Chondrocyte (in vitro differentiated cells): ENCODE measurements at regions not wholly inside any gene's neighbourhood (a gene's known extent, or its start where the extent isn't known, plus 50 kb on each side); places are given as distances from the start of the nearest gene placed in this dataset.
A peak's percentile ranks its signal among the peaks of the same experiment; 100 is the strongest.

Source experiments
- DNase-seq: peaks from one replicate; pipeline ENCODE4 v3.0.0; 2021; ENCODE audit warnings: mixed read lengths, low spot score
- H3K27ac Mint-ChIP-seq: one replicate; pipeline ENCODE4 v1.8.0; 2021; ENCODE audit warnings: mild to moderate bottlenecking, moderate library complexity, mixed read lengths; ENCODE audit not compliant: unreplicated experiment
- H3K27me3 Mint-ChIP-seq: 2 replicates; pipeline ENCODE4 v1.8.0; 2021; ENCODE audit warnings: low read depth, mixed read lengths
- H3K36me3 Mint-ChIP-seq: 2 replicates; pipeline ENCODE4 v1.8.0; 2021; ENCODE audit warnings: low read depth, mixed read lengths
- H3K4me1 Mint-ChIP-seq: 2 replicates; pipeline ENCODE4 v1.8.0; 2021; ENCODE audit warnings: low read depth, mild to moderate bottlenecking, mixed read lengths
- H3K4me3 Mint-ChIP-seq: one replicate; pipeline ENCODE4 v1.8.0; 2021; ENCODE audit warnings: mild to moderate bottlenecking, moderate library complexity, mixed read lengths; ENCODE audit not compliant: unreplicated experiment
- H3K9me3 Mint-ChIP-seq: 2 replicates; pipeline ENCODE4 v1.8.0; 2021; ENCODE audit warnings: low read depth, mixed read lengths
- TF ChIP-seq, protein P1 (sequence below): fragments of 200-600 bp; sonication (generic); IDR thresholded peaks from 2 replicates; pipeline ENCODE4 v1.5.0; 2021; ENCODE audit warnings: antibody characterized with exemption, mild to moderate bottlenecking, moderate library complexity

DNA sequence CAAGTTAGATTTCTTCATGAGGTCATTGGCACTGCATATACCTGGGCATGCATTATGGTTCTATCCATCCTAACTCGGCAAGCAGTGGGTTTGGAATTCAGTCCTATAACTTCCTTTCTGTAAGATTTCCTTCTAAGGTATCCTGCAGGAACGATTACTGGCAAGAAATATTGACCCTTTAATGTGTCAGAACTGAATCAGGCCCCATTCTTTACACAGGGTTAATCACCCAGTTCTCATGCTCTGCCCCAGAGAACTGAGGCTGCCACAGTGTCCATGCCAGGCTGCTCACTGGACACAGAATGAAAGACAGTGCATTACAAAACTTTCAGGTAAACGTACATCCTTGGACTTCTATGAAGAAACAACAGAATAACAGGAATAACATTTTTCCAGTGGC is 108.9 kb downstream of the RPL22L1 start:
- H3K27me3 Mint-ChIP-seq, result no peaks in the 10 kb centered on the region
- DNase-seq, result no peak
- TF ChIP-seq, protein P1, sequence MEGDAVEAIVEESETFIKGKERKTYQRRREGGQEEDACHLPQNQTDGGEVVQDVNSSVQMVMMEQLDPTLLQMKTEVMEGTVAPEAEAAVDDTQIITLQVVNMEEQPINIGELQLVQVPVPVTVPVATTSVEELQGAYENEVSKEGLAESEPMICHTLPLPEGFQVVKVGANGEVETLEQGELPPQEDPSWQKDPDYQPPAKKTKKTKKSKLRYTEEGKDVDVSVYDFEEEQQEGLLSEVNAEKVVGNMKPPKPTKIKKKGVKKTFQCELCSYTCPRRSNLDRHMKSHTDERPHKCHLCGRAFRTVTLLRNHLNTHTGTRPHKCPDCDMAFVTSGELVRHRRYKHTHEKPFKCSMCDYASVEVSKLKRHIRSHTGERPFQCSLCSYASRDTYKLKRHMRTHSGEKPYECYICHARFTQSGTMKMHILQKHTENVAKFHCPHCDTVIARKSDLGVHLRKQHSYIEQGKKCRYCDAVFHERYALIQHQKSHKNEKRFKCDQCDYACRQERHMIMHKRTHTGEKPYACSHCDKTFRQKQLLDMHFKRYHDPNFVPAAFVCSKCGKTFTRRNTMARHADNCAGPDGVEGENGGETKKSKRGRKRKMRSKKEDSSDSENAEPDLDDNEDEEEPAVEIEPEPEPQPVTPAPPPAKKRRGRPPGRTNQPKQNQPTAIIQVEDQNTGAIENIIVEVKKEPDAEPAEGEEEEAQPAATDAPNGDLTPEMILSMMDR, result no peak
- H3K36me3 Mint-ChIP-seq, result no peaks in the 10 kb centered on the region
- H3K27ac Mint-ChIP-seq, result no peak overlapping the region
- H3K9me3 Mint-ChIP-seq, result no peaks in the 10 kb centered on the region
- no peak overlapping the region for H3K4me3 Mint-ChIP-seq
- H3K4me1 Mint-ChIP-seq, result peaks cover 8% of the 10 kb centered on the region

DNA sequence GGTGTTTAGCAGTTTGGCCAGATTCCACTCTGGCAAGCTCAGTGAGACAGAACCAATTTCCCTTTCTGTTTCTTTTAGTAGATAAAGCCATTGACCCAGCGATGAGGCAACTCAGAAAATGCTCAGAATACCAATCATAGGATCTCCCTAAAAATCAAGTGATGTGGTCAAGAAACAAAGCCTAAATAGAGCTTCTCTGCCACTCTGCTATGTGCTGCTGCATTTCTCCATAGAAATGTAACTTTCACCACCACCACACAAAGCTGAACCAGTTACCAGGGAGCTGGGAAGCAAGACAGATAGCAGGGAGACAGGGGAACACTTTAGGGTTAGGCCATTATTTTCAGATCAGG is 109.8 kb downstream of the RPL22L1 start:
- no peak for DNase-seq
- TF ChIP-seq, protein P1, result no peak
- H3K4me1 Mint-ChIP-seq, result peaks cover 8% of the 10 kb centered on the region
- H3K27ac Mint-ChIP-seq, result no peak overlapping the region
- no peaks in the 10 kb centered on the region for H3K27me3 Mint-ChIP-seq
- no peaks in the 10 kb centered on the region for H3K36me3 Mint-ChIP-seq
- no peaks in the 10 kb centered on the region for H3K9me3 Mint-ChIP-seq
- no peak overlapping the region for H3K4me3 Mint-ChIP-seq

DNA sequence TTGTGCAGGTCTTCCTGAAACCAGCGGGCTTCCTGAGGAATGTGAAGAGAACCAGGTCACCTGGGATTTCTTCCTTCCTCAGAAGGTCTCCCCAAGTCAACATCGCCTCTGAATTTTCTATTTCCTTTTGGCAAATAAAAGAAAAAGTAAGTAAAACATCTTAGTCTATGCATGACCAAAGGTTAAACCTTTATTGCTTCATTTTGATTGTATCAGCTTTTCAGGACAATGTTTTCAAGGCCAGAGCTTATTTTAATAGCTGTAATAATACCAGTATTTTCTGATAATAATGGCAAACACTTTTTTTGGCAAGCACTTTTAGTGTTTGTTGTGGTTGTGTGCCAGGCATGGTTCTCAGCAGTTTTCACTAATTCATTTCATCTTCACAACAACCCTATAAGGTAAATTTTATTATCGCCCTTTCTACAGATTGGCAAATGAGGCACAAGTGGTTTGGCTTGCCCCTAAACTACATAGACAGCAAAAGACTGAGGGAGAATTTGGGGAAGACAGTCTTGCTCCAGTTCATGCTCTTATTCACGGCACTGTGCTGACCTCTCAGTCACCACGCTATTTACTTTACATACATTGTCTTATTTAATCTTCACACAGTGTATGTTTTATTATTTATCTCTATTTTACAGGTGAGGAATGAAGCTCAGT is 110.4 kb downstream of the RPL22L1 start:
- no peak overlapping the region for H3K4me3 Mint-ChIP-seq
- TF ChIP-seq, protein P1, result no peak
- H3K9me3 Mint-ChIP-seq, result no peaks in the 10 kb centered on the region
- H3K36me3 Mint-ChIP-seq, result no peaks in the 10 kb centered on the region
- no peak overlapping the region for H3K27ac Mint-ChIP-seq
- no peaks in the 10 kb centered on the region for H3K27me3 Mint-ChIP-seq
- H3K4me1 Mint-ChIP-seq, result peaks cover 8% of the 10 kb centered on the region
- no peak for DNase-seq

DNA sequence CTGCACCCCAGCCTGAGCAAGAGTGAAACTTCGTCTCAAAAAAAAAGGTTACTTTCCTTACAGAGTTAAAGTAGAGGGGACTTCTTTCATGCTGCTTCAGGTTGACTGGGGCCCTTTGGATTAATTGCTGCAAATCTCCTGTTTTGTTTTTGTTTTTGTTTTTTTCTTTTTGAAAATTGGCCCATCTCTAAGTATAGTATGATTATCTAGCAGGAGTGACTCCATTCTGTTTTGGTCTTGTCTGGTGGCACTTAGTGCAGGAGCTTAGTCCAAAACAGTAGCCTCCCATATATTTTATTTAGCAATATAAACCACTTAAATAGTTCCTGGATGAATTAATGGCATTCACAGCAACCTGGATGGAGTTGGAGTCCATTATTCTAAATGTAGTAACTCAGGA is 113.0 kb downstream of the RPL22L1 start:
- no peak overlapping the region for H3K27ac Mint-ChIP-seq
- DNase-seq, result no peak
- H3K9me3 Mint-ChIP-seq, result no peaks in the 10 kb centered on the region
- H3K27me3 Mint-ChIP-seq, result no peaks in the 10 kb centered on the region
- H3K4me3 Mint-ChIP-seq, result no peak overlapping the region
- peaks cover 33% of the 10 kb centered on the region for H3K4me1 Mint-ChIP-seq
- H3K36me3 Mint-ChIP-seq, result no peaks in the 10 kb centered on the region
- TF ChIP-seq, protein P1, result no peak

DNA sequence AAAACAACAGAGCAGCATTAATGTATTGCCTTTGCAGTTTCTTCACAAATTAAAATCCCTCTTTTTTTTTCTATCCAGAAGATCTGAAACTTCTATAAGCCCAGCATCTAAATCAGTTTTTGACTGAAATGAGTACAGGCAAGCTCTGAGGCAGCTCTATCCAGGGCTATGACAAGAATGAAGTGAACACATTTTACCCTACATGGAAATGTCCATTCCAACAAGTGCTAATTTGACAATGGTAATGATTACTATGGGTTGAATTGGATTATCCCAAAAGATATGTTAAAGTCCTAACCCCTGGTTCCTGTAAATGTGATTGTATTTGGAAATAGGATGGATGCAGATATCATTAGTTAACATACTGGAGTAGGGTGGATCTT is 115.7 kb downstream of the RPL22L1 start:
- Mint-ChIP-seq H3K4me3 (no peak overlapping the region), H3K4me1 (peaks cover 46% of the 10 kb centered on the region), H3K9me3 (no peaks in the 10 kb centered on the region), H3K36me3 (no peaks in the 10 kb centered on the region), H3K27ac (peak overlapping the region; percentile 4), H3K27me3 (no peaks in the 10 kb centered on the region)
- DNase-seq, result no peak
- TF ChIP-seq, protein P1, result no peak
